Keratinocyte (primary cell): ENCODE measurements at regions not wholly inside any gene's neighbourhood (a gene's known extent, or its start where the extent isn't known, plus 50 kb on each side); places are given as distances from the start of the nearest gene placed in this dataset.

Experiments
- DNase-seq: peaks from one replicate; pipeline ENCODE4 v3.0.0-alpha.2; 2011; ENCODE audit warnings: low read depth, missing footprints, low spot score
- FAIRE-seq: peaks from 2 replicates; lab custom pipeline; 2011; peaks lifted over from hg19 to GRCh38; lab: Jason Lieb, UNC
- H2AFZ ChIP-seq: 2 replicates; pipeline ENCODE4 v1.6.0; 2012; ENCODE audit warnings: low read length, control low read depth, inconsistent platforms; ENCODE audit not compliant: control insufficient read depth
- H3K27ac ChIP-seq: 2 replicates; pipeline ENCODE4 v1.5.1; 2011; ENCODE audit warnings: low read length; ENCODE audit not compliant: control insufficient read depth, insufficient read depth
- H3K27me3 ChIP-seq: 3 replicates; pipeline ENCODE4 v1.6.0; 2011; ENCODE audit warnings: low read length; ENCODE audit not compliant: control insufficient read depth, insufficient read depth; ENCODE audit errors: extremely low read depth
- H3K36me3 ChIP-seq, 2 experiments: 2 replicates in 1 of 2; 3 replicates in 1 of 2; pipeline ENCODE4 v1.5.1; 2011; ENCODE audit warnings: low read length in 2 of 2, mild to moderate bottlenecking in 1 of 2; ENCODE audit not compliant: control insufficient read depth in 2 of 2, insufficient read depth in 2 of 2; ENCODE audit errors: extremely low read depth in 1 of 2
- H3K4me1 ChIP-seq: 3 replicates; pipeline ENCODE4 v1.5.1; 2011; ENCODE audit warnings: low read length; ENCODE audit not compliant: control insufficient read depth, insufficient read depth; ENCODE audit errors: extremely low read depth
- H3K4me2 ChIP-seq: 3 replicates; pipeline ENCODE4 v1.6.0; 2011; ENCODE audit warnings: low read depth, low read length; ENCODE audit not compliant: control insufficient read depth, insufficient read depth; ENCODE audit errors: extremely low read depth
- H3K4me3 ChIP-seq, 3 experiments: fragments of 200-600 bp in 1 of 3; sonication (generic) in 1 of 3; 2 replicates in 2 of 3; 3 replicates in 1 of 3; pipeline ENCODE4 v1.5.1; 2011 to 2016; ENCODE audit warnings: low read length in 3 of 3, mild to moderate bottlenecking in 3 of 3, control low read depth in 2 of 3, inconsistent platforms in 1 of 3, low read depth in 1 of 3, mixed read lengths in 1 of 3, mixed run types in 1 of 3, moderate library complexity in 1 of 3; ENCODE audit not compliant: control insufficient read depth in 2 of 3, insufficient read depth in 2 of 3; ENCODE audit errors: extremely low read depth in 1 of 3
- H3K79me2 ChIP-seq: 2 replicates; pipeline ENCODE4 v1.6.0; 2012; ENCODE audit warnings: low read length; ENCODE audit not compliant: control insufficient read depth, insufficient read depth
- H3K9ac ChIP-seq: 3 replicates; pipeline ENCODE4 v1.6.0; 2011; ENCODE audit warnings: low read length; ENCODE audit not compliant: control insufficient read depth, insufficient read depth; ENCODE audit errors: extremely low read depth
- H3K9me1 ChIP-seq: 3 replicates; pipeline ENCODE4 v1.6.0; 2011; ENCODE audit warnings: low read length; ENCODE audit not compliant: control insufficient read depth, insufficient read depth; ENCODE audit errors: extremely low read depth
- H3K9me3 ChIP-seq: 2 replicates; pipeline ENCODE4 v1.5.1; 2012; ENCODE audit warnings: low read depth, low read length; ENCODE audit not compliant: control insufficient read depth
- H4K20me1 ChIP-seq: 3 replicates; pipeline ENCODE4 v1.6.0; 2011; ENCODE audit warnings: low read length; ENCODE audit not compliant: control insufficient read depth, insufficient read depth; ENCODE audit errors: extremely low read depth
- CTCF ChIP-seq, 3 experiments: IDR thresholded peaks in 1 of 3; conservative IDR thresholded peaks in 1 of 3; optimal IDR thresholded peaks in 1 of 3; 2 replicates in 2 of 3; 3 replicates in 1 of 3; pipeline versions ENCODE3 to v1.5.1; 2011; ENCODE audit warnings: low read length in 3 of 3, mild to moderate bottlenecking in 3 of 3, moderate library complexity in 2 of 3, control low read depth in 1 of 3, inconsistent platforms in 1 of 3; ENCODE audit not compliant: insufficient read depth in 2 of 3; ENCODE audit errors: extremely low read depth in 1 of 3
- EZH2 ChIP-seq: IDR thresholded peaks from one replicate; pipeline ENCODE4 v1.6.1; 2012; ENCODE audit warnings: inconsistent platforms, mild to moderate bottlenecking, low read length, moderate library complexity
- dilution Hi-C: fragments of 300-500 bp; cut with MboI; formaldehyde crosslinking; loops from one replicate; pipeline ENCODE4 v1.7.0; 2020; ENCODE audit warnings: low sequenced_read_pairs; ENCODE audit not compliant: extremely low pct_ligation_motif_present

GRCh38 chr3:68631850-68632545 lies 300.3 kb downstream of the TAFA4 start:
- dilution Hi-C loops: no loop called here
- no peaks in the 10 kb centered on the region for H3K36me3 ChIP-seq
- no peak overlapping the region for H3K4me2 ChIP-seq
- H3K27me3 ChIP-seq: no peaks in the 10 kb centered on the region
- H4K20me1 ChIP-seq: no peaks in the 10 kb centered on the region
- no peak for FAIRE-seq
- no peaks in the 10 kb centered on the region for H3K4me1 ChIP-seq
- H3K9me1 ChIP-seq: no peaks in the 10 kb centered on the region
- TF ChIP-seq CTCF (optimal IDR thresholded peaks at IDR 0.05 in 1 of 3, IDR thresholded peaks at IDR 0.05 in 1 of 3, conservative IDR thresholded peaks at IDR 0.05 in 1 of 3; ENCODE audit: extremely low read depth in 1 of 3, insufficient read depth in 2 of 3, low read length in 3 of 3): no peak
- no peak for TF ChIP-seq EZH2
- H2AFZ ChIP-seq: no peak overlapping the region
- no peak overlapping the region for H3K9ac ChIP-seq
- no peak for DNase-seq
- no peak overlapping the region for H3K27ac ChIP-seq
- no peaks in the 10 kb centered on the region for H3K79me2 ChIP-seq
- H3K4me3 ChIP-seq: no peak overlapping the region
- H3K9me3 ChIP-seq: no peaks in the 10 kb centered on the region

GRCh38 chr3:68620211-68620610 lies 312.1 kb downstream of the TAFA4 start:
- Histone ChIP-seq H3K27ac (no peak overlapping the region), H3K79me2 (no peaks in the 10 kb centered on the region), H3K4me2 (no peak overlapping the region), H3K9me3 (no peaks in the 10 kb centered on the region), H3K36me3 (no peaks in the 10 kb centered on the region), H3K4me3 (no peak overlapping the region), H3K27me3 (no peaks in the 10 kb centered on the region), H2AFZ (no peak overlapping the region), H3K9me1 (no peaks in the 10 kb centered on the region), H3K4me1 (no peaks in the 10 kb centered on the region), H4K20me1 (no peaks in the 10 kb centered on the region), H3K9ac (no peak overlapping the region)
- TF ChIP-seq EZH2 (no peak), CTCF (optimal IDR thresholded peaks at IDR 0.05 in 1 of 3, IDR thresholded peaks at IDR 0.05 in 1 of 3, conservative IDR thresholded peaks at IDR 0.05 in 1 of 3; ENCODE audit: extremely low read depth in 1 of 3, insufficient read depth in 2 of 3, low read length in 3 of 3) (no peak)
- dilution Hi-C loops: no loop called here
- no peak for FAIRE-seq
- DNase-seq: no peak
